NCI-H146 treated with DMSO at 0.1 percent for 48 hours (cell line): ENCODE measurements at regions not wholly inside any gene's neighbourhood (a gene's known extent, or its start where the extent isn't known, plus 50 kb on each side); places are given as distances from the start of the nearest gene placed in this dataset.
"Not testable (repeated sequence)": the region's sequence is repeated elsewhere in the genome, so short reads cannot be mapped to it uniquely, and the experiment has no call there.

Experiments
- DNase-seq: peaks from one replicate; lab custom pipeline; 2025; ENCODE audit not compliant: unreplicated experiment; lab: John Stamatoyannopoulos, UW

DNA sequence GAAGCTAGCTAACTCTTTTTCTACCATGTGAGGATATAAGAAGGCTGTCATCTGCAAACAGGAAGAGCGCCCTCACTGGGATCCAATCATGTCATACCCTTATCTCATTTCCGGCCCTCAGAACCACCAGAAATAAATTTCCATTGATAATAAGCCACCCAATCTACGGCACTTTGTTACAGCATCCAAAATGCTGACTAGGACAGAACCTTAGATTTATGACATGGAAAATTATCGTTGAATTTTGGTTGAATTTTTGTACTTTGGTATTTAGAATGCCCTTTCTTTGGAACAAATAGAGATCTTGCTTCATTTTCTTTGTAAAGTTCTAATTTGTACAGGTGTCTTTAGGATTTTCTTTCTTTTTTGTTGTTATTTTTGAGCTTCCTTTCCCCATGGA is 53.3 kb upstream of the CYLC2 start:
- no peak for DNase-seq

DNA sequence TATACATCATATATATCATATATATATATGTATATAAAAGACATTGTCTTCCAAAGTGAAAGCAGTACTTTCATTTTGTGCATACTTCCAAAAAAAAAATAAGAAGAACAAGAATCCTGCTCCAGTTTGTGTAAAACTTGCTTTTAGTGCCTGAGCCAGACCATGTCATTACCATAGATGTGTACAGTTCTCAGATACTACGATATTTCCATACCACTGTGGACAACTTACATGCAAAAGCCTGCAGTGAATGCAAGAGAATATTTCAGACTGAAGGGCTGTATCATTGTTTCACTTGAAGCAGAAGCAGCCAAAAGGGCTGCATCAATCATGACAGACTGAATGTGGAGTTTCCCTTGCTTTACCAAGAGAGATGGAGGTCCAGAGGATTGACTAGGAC is 72.6 kb upstream of the CYLC2 start:
- DNase-seq = no peak

DNA sequence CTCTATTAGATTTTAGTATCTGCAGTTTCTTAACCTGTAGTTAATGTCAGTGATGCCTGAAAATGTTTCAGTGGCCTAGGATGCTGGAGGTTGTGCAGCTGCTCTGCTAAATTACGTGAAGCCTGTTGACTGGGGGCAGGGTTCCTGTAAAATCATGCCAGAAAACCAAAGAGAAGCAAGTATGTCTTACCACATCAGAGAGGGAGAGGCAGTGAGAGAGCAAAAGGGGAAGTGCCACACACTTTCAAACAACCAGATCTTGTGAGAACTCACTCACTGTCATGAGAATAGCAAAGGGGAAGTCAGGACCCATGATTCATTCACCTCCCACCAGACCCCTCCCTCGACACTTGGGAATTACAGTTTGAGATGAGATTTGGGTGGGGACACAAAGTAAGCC is 83.9 kb upstream of the CYLC2 start:
- DNase-seq = no peak

DNA sequence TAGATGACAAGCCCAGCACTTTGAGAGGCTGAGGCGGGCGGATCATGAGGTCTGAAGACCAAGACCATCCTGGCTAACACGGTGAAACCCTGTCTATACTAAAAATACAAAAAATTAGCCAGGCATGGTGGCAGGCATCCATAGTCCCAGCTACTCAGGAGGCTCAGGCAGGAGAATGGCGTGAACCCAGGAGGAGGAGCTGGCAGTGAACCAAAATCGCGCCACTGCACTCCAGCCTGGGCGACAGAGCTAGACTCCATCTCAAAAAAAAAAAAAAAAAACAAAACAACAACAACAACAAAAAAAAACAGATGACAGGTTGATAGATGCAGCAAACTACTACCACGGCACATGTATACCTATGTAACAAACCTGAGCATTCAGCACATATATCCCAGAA is 89.3 kb upstream of the CYLC2 start:
- not testable (repeated sequence) for DNase-seq

DNA sequence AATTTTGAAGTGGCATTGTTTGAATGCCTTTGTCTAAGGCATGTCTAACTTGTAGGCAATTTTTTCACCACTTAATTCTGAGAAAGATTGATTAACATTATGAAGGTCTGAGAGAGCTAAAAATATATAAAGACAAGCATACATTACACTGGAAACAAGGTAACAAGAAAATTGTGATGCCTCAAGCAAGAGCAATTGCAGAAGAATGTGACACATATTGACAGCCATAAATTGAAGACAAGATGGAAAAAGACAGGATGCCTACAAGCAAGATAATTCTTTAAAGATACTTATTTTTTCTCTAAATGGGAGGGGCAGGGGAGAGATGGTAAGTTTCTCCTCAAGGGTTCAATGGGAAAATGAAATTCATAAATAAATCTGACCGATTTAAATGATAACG is 103.1 kb upstream of the CYLC2 start:
- DNase-seq = no peak

DNA sequence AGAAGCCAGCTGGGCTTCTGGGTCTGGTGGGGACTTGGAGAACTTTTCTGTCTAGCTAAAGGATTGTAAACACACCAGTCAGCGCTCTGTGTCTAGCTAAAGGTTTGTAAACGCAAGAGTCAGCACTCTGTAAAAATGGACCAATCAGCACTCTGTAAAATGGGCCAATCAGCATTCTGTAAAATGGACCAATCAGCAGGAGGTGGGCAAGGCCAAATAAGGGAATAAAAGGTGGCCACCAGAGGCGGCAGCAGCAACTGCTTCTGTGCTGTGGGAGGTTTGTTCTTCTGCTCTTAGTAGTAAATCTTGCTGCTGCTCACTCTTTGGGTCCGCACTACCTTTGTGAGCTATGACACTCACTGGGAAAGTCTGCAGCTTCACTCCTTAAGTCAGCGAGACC is 106.4 kb upstream of the CYLC2 start:
- DNase-seq = not testable (repeated sequence)

DNA sequence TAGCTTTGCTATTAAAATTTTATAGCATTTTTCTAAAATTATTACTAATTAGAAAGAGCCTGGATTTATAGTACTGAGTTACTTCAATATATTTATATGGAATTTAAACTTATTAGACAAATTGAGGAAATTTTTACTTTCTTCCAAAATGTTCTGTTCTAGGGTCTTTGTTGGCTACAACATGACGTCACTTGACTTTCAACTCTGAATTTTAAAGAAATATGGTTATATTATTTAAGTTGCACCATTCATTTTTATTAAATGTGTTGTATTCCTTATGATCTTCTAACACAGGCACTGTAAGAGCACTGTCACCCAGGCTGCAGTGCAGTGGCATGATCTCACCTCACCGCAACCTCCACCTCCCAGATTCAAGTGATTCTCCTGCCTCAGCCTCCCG is 119.4 kb upstream of the CYLC2 start:
- DNase-seq = no peak

DNA sequence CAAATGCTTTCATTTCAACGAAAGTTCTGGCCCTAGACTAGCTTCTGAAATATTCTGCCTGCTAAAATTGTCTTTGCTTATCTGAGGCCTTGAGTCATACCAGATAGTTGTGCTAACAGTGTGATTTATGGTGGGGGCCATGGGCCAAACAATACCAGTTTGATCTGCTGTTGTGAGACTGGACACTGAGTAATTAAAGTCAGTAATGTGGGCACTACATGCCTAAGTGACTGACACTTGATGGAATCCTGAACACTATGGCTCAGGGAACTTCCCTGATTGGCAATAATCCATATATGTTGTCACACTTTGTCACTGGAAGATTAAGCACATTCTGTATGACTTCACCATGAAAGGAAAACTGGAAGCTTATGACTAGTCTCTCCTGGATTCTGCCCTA is 127.6 kb upstream of the CYLC2 start:
- no peak for DNase-seq

DNA sequence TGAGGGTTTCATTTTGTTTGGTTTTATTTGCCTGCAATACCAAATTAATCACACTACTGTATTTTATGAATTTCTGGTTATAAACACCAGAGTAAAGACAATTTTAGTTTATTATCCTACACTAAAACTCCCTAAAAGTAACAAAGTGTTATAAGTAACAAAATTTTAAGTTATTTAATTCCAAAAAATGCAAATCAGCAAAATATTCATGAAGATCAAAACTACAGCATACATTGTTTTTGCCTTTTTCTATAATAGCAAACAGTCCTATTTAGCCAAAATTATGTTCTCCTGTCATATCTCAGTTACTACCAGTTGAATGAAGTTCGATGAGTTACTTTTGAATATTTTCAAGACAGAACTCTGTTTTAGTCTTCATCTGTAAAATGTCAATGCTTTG is 132.7 kb upstream of the CYLC2 start:
- DNase-seq = no peak

DNA sequence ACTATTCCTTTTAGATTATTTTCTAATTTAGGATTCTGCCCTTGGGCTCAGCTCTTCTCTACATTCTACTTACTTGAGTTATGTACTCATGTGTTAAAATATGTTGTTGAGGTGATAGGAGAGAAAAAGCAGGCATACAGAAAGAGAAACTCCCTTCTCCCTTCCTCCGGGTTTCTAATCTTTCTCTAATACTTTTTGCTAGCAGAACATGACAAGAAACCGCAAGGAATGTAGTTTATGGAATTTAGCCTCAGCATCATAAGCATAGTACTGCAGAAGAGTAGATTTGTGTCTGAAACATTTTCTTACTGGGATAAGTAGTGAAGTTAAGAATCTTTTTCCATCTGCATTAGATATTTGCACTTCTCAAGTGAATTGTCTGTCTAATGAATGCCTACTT is 139.5 kb upstream of the CYLC2 start:
- DNase-seq = no peak

DNA sequence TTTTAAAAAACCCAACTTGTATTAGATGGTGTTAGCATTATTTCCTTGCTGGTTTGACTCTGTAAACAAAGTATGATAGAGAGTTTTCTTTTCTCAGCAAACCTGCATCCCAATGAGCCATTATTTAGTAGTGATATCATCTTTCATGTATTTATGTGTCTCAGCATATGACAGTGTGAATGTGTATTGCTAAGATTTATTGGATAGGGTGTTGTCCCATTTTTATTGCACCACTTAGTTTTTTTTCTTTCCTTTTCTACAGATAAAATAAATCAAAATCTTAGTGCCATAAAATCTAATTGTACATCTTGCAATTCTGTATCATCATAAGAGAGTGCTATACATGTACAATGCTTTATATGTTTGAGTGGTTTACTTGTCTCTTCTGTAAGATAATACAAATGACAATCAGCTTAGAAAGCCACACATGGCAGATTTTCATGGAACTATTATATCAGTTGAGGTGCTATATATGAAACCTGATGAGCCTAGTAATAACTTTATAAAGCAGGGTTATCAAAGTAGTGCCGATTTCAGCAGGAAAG is 149.2 kb upstream of the CYLC2 start:
- no peak for DNase-seq

DNA sequence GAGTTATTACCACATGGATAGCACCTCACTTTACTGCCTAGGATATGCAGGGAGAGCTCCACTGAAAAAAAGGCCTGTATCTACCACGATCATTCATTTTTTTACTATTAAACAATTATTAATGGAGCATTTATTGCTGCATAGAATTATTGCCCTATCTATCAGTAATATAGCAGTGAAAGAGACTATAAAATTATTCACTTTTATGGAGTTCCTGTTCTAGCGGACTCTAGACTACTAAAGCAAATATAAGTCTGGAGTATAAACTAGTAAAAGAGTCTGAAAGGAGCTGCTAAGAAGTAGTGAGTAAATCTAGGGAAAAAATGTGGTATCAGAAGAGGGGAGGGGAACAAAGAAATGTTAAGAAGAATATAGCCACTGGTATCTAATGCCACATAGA is 150.4 kb upstream of the CYLC2 start:
- no peak for DNase-seq

DNA sequence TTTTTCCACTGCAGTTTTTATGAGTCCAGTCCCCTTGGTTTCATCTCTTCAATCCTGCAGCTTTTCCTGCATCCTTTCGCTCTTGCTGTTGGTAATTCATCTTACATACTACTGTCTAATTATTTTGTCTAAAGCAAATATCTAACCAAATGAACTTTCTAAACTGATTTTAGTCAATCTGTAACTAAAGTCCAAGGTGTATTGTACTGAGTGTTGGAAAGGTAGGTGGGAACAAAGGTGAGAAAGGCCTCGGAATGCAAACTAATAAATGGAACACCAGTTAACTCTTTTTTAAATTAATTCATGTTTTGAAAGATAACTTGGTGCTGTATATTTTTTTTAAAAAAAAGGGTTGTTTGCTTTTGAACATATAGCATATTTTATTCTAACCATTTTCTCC is 152.7 kb upstream of the CYLC2 start:
- no peak for DNase-seq

DNA sequence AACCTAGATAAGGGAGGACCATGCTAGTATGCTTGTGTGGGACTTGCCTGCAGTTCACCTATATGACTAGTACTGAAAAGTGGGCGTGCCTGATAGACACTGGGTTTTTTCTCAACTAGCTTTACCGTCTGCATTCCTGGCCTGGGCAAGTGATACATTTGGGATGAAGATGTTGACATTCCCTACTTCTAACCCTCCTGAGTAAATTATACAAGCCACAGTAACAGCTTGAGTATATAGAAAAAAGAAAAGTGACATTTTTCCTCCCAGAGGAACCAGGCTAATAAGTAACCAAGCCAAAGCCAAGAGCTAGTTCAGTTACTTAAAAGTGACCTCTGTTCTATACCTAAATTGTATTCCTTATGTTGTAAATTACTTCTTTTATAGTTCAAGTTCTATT is 153.8 kb upstream of the CYLC2 start:
- no peak for DNase-seq

DNA sequence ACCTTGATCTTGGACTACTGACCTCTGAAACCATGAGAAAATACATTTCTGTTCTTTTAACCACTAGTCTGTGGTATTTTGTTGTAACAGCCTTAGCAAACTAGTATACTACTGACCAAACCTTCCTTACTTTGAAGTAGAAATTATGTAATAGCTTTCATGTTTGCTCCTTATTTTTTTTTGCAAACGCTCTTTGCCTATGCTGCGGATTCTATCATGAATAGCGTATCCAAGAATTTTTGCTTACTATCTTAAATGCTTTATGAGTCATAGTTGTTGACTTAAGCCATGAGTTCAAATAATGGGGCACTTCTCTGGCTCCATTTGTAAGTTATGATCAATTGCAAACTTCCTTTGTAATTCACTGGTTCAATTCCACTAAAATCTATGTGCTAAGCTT is 154.8 kb upstream of the CYLC2 start:
- DNase-seq = no peak

DNA sequence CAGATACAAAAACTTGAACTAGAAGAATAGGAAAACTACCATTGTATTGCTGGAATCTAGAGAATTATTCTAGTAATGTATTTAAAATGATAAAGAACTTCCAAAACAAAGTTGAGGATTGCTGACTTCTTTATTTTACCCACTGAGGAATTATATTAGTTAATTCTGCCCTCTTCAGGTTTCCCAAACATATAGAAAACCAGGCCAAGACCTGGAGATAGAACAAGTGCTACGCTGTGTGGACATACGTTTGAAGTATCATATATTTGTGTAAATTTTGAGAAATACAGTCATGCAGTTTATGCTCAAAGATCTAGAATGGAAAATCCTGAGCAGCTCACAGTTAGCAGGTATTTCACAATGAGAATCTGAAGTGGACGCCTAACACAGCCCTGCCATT is 162.3 kb upstream of the CYLC2 start:
- no peak for DNase-seq

DNA sequence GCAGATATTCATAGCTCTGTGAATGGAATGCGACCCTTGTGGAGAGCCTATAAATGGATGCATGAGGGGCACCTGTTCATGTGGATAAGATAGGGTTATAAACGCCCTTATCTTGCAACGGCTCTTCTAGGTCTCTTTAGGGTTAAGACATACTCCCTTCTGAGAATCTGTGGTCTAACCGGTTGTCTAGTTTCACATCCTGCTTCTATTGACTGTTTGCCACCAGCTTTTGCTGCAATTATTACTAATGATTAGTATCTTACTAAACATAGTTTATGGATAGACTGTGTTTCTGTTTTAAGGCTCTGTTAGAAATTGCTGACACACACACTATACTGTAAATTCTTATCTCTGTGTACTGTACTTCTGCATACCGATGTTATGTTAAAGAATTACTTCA is 198.9 kb upstream of the CYLC2 start:
- DNase-seq = no peak

DNA sequence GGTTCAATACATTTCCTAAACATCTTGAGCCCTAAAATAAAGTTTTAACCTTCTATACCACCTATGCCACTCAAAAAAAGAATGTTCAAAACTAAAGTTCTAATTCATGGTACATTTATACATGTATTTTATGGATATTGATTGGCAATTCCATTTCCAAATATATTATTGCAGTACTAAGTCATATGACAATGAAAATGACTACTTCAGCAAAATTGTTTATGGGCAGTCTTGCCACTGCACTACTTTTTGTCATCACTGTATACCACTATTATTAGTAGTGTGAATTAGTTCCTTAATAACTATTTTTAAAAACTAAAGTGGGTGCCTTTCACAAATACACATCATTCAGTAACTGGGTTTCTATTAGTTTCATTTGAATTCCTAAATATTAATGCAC is 199.6 kb upstream of the CYLC2 start:
- DNase-seq = no peak

DNA sequence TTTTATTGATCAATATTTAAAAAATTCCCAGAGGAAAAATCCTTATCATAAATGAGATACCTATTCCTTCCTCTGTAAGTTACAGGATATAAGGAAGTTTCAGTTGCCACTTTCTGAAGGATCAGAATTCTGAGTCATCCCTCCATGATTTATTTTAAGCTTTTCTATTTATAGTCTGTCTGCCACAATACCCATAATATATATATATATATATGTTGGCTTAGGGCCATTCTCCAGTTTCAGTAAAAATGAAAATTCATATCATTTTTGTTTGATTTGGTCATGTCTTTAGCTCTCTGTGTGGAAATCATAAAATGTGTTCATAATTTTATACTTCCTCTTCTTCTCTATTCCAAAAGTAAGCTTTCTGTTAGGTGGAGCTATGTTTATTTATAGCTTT is 215.8 kb upstream of the CYLC2 start:
- DNase-seq = no peak

DNA sequence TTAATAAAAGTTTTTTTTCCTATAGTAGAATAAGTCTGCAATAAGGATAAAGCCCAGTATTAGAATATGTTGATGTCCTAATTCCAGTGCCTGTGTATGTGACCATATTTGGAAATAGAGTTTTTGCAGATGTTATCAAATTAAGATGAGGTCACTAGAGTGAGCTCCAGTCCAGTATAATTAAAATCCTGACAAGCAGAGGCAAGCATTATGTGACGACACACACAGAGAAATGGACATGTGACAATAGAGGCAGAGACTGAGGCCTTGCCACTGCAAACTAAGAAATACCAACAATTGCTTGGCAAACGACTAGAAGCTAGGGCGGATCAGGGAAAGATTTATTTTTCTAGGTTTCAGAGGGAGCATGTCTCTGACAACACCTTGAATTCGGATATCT is 216.4 kb upstream of the CYLC2 start:
- DNase-seq = no peak

DNA sequence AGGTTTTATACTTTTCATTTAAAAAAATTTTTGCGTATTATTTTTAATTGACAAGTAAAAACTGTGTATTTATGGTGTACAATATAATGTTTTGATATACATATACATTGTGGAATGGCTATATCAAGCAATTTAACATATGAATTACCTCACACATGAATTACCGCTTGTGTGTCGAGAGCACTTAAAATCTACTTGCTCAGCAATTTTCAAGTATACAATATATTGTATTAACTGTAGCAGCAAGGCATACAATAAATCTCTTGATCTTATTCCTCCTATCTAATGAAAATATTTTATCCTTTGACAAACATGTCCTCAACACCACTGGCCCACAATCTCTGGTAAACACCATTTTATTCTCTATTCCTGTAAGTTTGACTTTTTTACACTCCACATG is 224.4 kb upstream of the CYLC2 start:
- no peak for DNase-seq

DNA sequence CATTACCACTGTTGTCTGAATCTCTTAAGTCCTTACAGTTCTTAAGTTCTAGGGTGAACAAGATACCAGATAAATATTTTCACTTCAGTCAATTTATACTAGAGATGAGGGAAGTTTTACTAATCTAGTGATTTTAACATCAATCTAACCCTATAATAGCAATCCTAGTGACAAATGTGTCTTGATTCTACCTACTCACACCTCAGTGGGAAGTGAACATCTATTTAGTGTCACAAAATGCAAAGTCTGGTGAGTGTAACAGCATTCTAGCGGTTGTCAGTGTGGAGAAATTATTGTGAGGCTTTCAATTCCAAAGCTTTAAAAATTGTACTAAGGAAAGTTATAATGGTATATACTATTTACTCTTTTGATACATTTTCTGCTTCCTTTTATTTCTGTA is 225.8 kb upstream of the CYLC2 start:
- DNase-seq = no peak

DNA sequence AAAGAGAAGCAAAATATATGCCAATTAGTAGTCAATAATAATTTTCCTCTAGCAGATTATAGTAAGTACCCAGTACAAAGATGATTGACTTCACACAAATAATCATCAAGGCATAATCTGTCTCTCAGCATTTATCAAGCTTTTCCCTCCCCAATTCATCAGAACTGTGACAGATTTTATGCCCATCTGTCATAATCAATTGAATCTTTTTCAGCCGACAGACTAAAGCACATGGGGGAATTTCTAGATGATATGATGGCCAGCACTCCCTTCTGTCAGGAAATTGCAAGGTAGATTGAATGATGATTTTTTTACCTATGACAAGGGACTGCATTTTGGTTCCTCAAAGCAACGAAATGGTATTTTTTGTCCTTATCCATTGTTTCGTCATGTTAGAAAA is 227.1 kb upstream of the CYLC2 start:
- DNase-seq = no peak

DNA sequence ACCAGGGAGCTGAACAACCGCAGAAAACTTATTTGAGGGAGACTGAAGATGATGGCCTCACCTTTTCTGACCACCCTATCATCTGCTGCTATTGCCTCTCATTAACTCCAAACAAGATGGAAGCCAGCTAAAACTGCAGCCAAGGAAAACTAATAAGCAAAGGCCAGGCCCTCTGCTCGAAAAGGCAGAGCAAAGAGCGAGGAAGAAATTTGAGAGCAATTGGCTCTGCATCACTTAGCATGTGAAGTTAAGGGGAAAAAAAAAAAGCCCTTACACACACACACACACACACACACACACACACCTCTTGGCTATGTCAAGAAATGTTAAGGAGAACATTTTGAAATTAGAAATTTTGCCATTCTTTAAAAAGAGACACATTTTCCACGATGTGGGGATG is 228.1 kb upstream of the CYLC2 start:
- no peak for DNase-seq
